ENCODE measurements at regions not wholly inside any gene's neighbourhood (a gene's known extent, or its start where the extent isn't known, plus 50 kb on each side); places are given as distances from the start of the nearest gene placed in this dataset.

DNA sequence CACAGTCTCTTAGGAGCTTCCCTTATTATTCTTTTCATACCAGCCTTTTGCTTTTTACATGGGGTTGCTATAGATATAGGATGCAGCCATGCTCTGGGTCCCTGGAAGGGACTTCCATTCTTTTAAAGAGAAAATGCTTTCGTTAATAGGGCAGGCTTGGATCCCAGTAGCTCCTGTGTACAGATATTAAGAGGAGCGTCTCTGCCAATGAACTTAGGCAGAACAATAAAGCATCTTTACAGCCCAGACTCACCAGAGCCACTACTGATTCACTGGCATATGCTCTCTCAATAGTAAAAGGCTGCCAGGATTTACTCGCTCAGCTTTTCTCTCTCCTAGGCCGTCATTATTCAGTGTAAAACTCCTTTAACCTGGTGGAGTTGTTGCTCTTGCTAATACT is 1385.4 kb upstream of the PIK3C3 start:
- intact Hi-C loops (cut with micrococcal nuclease), result no loop called here
- no peak overlapping the region for H3K4me3 Mint-ChIP-seq

DNA sequence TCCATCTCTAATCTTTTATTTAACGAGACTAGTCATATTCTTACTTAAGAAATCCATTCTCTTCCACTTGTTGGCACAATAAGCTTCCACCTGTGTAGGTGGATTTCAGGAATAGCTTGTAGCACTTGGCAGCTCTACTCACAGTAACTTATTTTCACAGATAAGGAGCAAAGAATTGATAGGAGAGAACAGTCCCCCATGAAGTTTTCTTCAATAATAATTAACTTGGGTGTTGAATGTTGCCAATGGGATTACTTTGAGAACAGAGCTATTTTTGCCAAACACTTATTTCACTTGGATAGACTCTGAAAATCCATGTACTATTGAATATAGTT is 1388.6 kb upstream of the PIK3C3 start:
- intact Hi-C loops (cut with micrococcal nuclease), result no loop called here
- no peak overlapping the region for H3K4me3 Mint-ChIP-seq
- H3K9me3 Mint-ChIP-seq, result peaks cover 4% of the 10 kb centered on the region
- no peaks in the 10 kb centered on the region for H3K36me3 Mint-ChIP-seq (ENCODE audit: low read depth)
- no peak for DNase-seq (ENCODE audit: low spot score)
- no peaks in the 10 kb centered on the region for H3K4me1 Mint-ChIP-seq (ENCODE audit: low read depth)
- H3K27ac Mint-ChIP-seq, result no peak overlapping the region
- H3K27me3 Mint-ChIP-seq (ENCODE audit: insufficient read depth), result no peaks in the 10 kb centered on the region

More for the DNA sequence above, 1385.4 kb upstream of the PIK3C3 start:
- Mint-ChIP-seq H3K27me3 (ENCODE audit: insufficient read depth) (no peaks in the 10 kb centered on the region), H3K36me3 (ENCODE audit: low read depth) (no peaks in the 10 kb centered on the region), H3K27ac (no peak overlapping the region), H3K9me3 (peaks cover 17% of the 10 kb centered on the region), H3K4me1 (ENCODE audit: low read depth) (no peaks in the 10 kb centered on the region)
- no peak for DNase-seq (ENCODE audit: low spot score)

DNA sequence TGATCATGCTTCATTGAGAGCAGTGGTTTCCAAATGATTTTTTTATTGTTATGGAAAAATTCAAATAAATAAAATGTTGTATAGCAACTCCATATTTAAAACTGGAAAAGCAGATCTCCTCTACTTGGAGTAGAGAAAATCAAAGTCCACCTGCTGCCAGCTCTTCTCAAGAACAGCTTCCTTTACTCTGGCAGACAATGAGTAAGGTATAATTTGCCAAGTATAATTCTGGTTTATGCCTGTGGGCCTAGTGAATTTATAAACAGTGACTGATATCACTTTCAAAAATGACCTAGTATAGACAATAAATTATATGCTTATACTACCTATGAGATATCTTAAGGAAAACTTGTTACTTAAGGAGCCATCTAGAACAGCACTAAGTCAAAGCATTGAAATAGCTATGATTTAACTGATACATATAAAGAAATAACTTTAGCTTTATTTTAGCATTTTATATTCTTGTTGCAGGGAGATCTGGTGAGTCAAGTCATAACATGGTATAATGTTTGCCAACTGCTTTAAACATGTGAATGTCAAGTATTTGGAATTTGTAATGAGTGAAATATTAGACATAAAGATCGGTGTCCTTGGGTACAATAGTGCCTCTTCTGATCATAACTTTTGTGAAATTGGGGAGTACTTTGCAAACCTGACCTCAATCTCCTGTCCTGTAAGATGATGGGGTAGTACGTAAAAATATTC is 1389.1 kb upstream of the PIK3C3 start:
- H3K27ac Mint-ChIP-seq, result no peak overlapping the region
- intact Hi-C loops (cut with micrococcal nuclease), result no loop called here
- H3K36me3 Mint-ChIP-seq (ENCODE audit: low read depth), result no peaks in the 10 kb centered on the region
- no peak for DNase-seq (ENCODE audit: low spot score)
- no peak overlapping the region for H3K4me3 Mint-ChIP-seq
- H3K27me3 Mint-ChIP-seq (ENCODE audit: insufficient read depth), result no peaks in the 10 kb centered on the region
- peaks cover 2% of the 10 kb centered on the region for H3K9me3 Mint-ChIP-seq
- no peaks in the 10 kb centered on the region for H3K4me1 Mint-ChIP-seq (ENCODE audit: low read depth)

DNA sequence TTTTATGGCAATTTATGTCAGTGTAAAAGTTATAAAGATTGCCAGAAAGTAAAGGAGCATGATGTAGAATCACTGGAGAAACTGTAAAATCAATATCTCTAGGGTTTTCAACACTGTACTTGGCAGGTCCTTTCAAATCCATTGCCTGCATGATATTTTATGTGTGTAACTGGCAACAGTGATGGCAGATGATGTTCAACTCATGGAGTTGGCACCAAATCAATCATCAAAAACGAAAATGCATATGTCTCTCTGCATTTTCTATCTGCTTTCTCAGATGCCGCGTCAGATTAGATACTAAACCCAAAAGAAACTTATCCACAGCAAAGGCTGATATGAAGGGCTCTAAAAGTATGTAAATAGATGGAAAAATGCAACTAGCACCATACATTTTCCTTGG is 1395.5 kb upstream of the PIK3C3 start:
- no peak overlapping the region for H3K27ac Mint-ChIP-seq
- intact Hi-C loops (cut with micrococcal nuclease), result no loop called here
- no peaks in the 10 kb centered on the region for H3K27me3 Mint-ChIP-seq (ENCODE audit: insufficient read depth)
- no peak for DNase-seq (ENCODE audit: low spot score)
- H3K36me3 Mint-ChIP-seq (ENCODE audit: low read depth), result no peaks in the 10 kb centered on the region
- peaks cover 3% of the 10 kb centered on the region for H3K9me3 Mint-ChIP-seq
- no peaks in the 10 kb centered on the region for H3K4me1 Mint-ChIP-seq (ENCODE audit: low read depth)
- no peak overlapping the region for H3K4me3 Mint-ChIP-seq

DNA sequence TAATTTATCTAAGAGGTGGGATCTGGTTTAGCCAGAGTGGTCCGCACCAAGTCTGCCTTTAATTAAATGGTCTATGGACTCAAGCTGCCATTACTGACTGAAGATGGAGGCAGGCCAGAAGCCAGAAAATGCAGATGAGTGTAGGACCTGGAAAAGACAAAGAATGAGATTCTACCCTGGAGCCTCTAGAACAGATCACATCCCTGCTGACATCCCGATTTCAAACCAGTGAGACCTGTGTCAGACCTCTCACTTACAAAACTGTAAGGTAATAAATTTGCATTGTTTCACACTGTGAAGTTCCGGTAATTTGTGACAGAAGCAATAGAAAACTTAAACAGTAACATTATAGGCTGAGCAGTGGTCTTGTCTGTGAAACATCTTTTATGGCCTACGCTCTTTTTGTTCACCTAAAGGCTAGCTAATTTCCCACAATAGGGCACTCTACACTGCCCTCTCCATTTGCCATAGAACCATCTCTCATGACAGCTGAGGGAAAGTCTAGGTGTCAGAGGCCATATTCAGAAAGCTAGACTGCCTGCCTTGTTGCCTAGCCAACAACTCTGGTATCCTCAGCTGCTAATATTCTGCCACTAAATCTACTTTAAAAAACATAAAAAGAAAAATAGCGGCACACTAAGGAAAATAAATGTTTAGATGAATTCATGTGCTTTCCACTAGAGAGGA is 1396.2 kb upstream of the PIK3C3 start:
- H3K9me3 Mint-ChIP-seq, result peaks cover 3% of the 10 kb centered on the region
- H3K4me3 Mint-ChIP-seq, result no peak overlapping the region
- no peaks in the 10 kb centered on the region for H3K36me3 Mint-ChIP-seq (ENCODE audit: low read depth)
- no peaks in the 10 kb centered on the region for H3K27me3 Mint-ChIP-seq (ENCODE audit: insufficient read depth)
- no peak for DNase-seq (ENCODE audit: low spot score)
- no peak overlapping the region for H3K27ac Mint-ChIP-seq
- H3K4me1 Mint-ChIP-seq (ENCODE audit: low read depth), result no peaks in the 10 kb centered on the region
- intact Hi-C loops (cut with micrococcal nuclease), result no loop called here

DNA sequence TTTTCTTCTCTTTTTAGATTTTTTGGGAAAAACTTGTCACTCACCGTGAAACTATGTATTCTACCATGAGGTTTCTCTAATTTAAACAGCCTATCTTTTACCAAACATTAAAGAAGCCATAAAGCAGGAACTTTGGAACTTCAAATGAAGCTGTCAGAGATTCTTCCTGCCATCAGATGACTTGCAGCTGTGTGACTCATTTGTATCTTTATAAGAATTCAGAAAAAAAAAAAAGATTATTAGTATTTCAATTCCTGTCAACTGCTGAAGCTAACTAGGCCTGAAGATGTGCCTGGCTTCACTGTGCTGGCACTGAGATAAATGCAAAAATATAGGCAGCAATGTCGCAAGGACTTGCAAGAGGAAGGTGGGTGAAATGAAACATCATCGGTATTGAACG is 1399.1 kb upstream of the PIK3C3 start:
- Mint-ChIP-seq H3K27ac (no peak overlapping the region), H3K4me3 (no peak overlapping the region), H3K4me1 (ENCODE audit: low read depth) (no peaks in the 10 kb centered on the region), H3K27me3 (ENCODE audit: insufficient read depth) (no peaks in the 10 kb centered on the region), H3K9me3 (peaks cover 11% of the 10 kb centered on the region), H3K36me3 (ENCODE audit: low read depth) (no peaks in the 10 kb centered on the region)
- intact Hi-C loops (cut with micrococcal nuclease), result no loop called here
- no peak for DNase-seq (ENCODE audit: low spot score)

DNA sequence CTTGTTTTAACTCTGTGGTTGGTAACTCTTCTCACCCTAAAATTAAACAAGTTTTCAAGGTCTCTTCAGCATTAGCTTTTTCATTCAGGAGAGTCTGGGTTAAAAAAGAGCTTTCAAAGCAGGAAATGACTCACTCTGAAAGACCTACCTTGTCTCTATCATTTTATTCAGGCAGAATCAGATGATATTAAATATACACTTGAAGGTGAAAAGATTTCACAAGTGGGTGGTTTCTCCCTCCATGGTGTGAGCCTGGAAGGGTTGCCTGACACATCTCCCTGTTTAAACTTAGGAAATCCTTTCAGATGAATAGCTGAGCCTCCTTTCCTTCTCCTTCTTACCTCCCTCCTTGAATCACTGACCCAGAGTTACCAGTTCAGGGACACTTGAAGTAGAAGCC is 1402.0 kb upstream of the PIK3C3 start:
- no peaks in the 10 kb centered on the region for H3K4me1 Mint-ChIP-seq (ENCODE audit: low read depth)

DNA sequence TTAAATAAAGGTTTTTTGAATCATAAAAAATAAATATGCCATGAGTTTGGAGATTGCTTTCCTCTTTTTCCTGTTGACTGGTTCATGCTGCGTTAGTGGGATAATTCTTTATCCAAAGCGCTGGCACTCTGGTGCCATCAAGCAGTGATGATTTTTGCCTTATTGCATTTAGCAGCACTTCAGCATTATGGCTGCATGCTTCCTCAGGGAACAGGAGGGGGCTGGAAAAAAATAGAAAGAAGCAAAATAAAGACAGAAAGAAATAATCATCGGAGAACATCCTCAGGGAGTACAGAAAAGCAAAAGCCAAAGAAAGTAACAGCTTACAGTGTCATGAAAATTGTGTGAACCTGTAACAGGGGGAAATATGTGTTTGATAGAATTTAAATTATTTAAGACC is 1408.2 kb upstream of the PIK3C3 start:
- H3K4me3 Mint-ChIP-seq, result no peak overlapping the region
- peaks cover 17% of the 10 kb centered on the region for H3K9me3 Mint-ChIP-seq
- no peaks in the 10 kb centered on the region for H3K27me3 Mint-ChIP-seq (ENCODE audit: insufficient read depth)
- no peaks in the 10 kb centered on the region for H3K4me1 Mint-ChIP-seq (ENCODE audit: low read depth)
- DNase-seq (ENCODE audit: low spot score), result no peak
- no peaks in the 10 kb centered on the region for H3K36me3 Mint-ChIP-seq (ENCODE audit: low read depth)
- H3K27ac Mint-ChIP-seq, result no peak overlapping the region
- intact Hi-C loops (cut with micrococcal nuclease), result no loop called here

More for the DNA sequence above, 1402.0 kb upstream of the PIK3C3 start:
- Mint-ChIP-seq H3K27me3 (ENCODE audit: insufficient read depth) (no peaks in the 10 kb centered on the region), H3K36me3 (ENCODE audit: low read depth) (no peaks in the 10 kb centered on the region), H3K4me3 (no peak overlapping the region), H3K27ac (no peak overlapping the region), H3K9me3 (peaks cover 17% of the 10 kb centered on the region)
- intact Hi-C loops (cut with micrococcal nuclease), result no loop called here
- no peak for DNase-seq (ENCODE audit: low spot score)

DNA sequence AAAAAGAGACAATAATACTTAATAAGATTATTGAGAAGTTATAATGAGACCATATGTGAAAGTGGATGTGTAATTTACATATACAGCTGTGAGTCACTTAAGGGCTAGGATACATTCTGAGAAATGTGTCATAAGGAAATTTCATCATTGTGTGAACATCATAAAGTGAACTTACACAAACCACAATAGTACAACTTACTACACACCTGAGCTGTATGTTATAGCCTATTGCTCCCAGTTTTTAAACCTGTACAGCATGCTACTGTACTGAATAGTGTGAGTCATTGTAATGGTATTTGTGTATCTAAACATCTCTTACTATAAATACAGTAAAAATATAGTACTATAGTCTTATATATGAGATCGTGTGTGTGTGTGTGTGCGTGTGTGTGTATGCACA is 1420.3 kb upstream of the PIK3C3 start:
- Mint-ChIP-seq H3K27ac (no peak overlapping the region), H3K9me3 (peaks cover 5% of the 10 kb centered on the region), H3K27me3 (ENCODE audit: insufficient read depth) (no peaks in the 10 kb centered on the region), H3K4me1 (ENCODE audit: low read depth) (no peaks in the 10 kb centered on the region), H3K36me3 (ENCODE audit: low read depth) (no peaks in the 10 kb centered on the region), H3K4me3 (no peak overlapping the region)
- intact Hi-C loops (cut with micrococcal nuclease), result no loop called here
- DNase-seq (ENCODE audit: low spot score), result no peak

DNA sequence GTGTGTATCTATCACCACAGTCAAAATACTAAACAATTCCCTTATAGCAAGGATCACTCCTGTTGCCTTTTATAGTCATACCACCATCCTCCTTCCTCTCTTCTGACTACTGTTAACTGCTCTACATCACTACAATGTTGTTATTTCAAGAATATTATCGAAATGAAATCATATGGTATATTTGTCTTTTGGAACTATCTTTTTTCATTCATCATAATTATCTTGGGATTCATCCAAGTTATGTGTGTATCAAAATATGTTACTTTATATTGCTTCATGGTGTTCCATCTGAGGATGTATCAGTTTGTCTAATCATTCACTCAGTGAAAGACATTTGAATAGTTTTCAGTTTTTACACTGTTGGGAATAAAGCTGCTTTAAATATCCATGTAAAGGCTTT is 1423.0 kb upstream of the PIK3C3 start:
- Mint-ChIP-seq H3K36me3 (ENCODE audit: low read depth) (no peaks in the 10 kb centered on the region), H3K27me3 (ENCODE audit: insufficient read depth) (no peaks in the 10 kb centered on the region), H3K27ac (no peak overlapping the region), H3K9me3 (peaks cover 5% of the 10 kb centered on the region), H3K4me3 (no peak overlapping the region), H3K4me1 (ENCODE audit: low read depth) (no peaks in the 10 kb centered on the region)
- intact Hi-C loops (cut with micrococcal nuclease), result no loop called here
- no peak for DNase-seq (ENCODE audit: low spot score)

DNA sequence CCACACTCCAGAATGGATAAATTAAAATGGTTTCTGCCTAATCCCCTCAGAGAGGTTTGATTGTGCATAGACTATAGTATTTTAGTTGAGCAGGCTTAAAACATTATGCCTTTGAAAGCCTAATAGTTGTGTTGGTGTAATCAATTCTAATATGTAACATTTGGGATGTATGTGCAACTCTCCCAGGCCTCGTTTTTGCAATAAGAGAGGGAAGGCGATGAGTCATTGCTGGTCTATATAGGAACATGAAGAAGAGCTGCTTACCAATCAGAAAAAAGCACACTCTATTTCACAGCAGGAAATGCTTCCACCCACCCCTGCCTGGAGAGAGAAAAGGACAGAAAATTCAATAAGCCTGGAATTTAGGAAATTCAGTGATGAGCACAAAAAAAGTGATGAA is 1424.0 kb upstream of the PIK3C3 start:
- intact Hi-C loops (cut with micrococcal nuclease), result no loop called here
- no peaks in the 10 kb centered on the region for H3K4me1 Mint-ChIP-seq (ENCODE audit: low read depth)
- no peaks in the 10 kb centered on the region for H3K27me3 Mint-ChIP-seq (ENCODE audit: insufficient read depth)
- no peaks in the 10 kb centered on the region for H3K36me3 Mint-ChIP-seq (ENCODE audit: low read depth)
- no peak for DNase-seq (ENCODE audit: low spot score)
- H3K4me3 Mint-ChIP-seq, result no peak overlapping the region
- H3K9me3 Mint-ChIP-seq, result peaks cover 5% of the 10 kb centered on the region
- no peak overlapping the region for H3K27ac Mint-ChIP-seq

DNA sequence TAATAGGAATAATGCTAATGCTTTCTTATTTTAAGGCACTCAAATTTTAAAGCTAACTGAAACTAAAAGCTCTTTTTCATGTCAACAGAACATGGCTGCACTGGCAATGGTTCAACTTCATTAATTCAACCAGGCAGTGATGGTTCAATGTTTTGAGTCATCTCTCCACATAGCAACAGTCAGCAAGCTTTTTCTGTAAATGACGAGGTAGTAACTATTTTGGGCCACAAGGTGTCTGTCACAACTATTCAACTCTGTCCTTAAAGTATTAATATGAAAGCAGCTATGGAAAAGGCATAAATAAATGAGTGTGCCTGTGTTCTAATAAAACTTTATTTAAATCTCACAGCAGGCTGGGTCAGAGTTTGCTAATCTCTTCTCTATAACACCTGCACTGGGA is 1425.6 kb upstream of the PIK3C3 start:
- H3K4me3 Mint-ChIP-seq, result no peak overlapping the region
- no peaks in the 10 kb centered on the region for H3K27me3 Mint-ChIP-seq (ENCODE audit: insufficient read depth)
- no peaks in the 10 kb centered on the region for H3K4me1 Mint-ChIP-seq (ENCODE audit: low read depth)
- H3K9me3 Mint-ChIP-seq, result no peaks in the 10 kb centered on the region
- no peak overlapping the region for H3K27ac Mint-ChIP-seq
- H3K36me3 Mint-ChIP-seq (ENCODE audit: low read depth), result no peaks in the 10 kb centered on the region
- intact Hi-C loops (cut with micrococcal nuclease), result no loop called here
- DNase-seq (ENCODE audit: low spot score), result no peak

DNA sequence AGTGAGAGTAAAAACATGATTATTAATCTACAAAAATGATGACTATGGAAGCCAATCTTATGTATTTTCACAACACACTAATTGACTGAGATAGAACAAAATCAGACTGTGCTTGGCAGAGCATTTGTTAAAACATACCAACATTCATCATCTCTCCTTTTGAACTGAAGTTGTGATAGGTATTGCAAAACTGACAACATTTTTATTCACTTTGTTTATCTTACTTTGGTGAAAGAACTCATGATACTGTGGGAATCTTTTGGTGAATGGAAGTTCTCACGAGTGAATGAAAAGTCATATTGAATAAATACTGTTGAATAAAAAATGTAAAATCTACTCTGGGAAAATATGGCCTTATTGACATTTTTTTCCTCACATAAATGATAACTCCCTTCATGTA is 1430.2 kb upstream of the PIK3C3 start:
- no peak overlapping the region for H3K27ac Mint-ChIP-seq
- no peak for DNase-seq (ENCODE audit: low spot score)
- H3K36me3 Mint-ChIP-seq (ENCODE audit: low read depth), result no peaks in the 10 kb centered on the region
- H3K9me3 Mint-ChIP-seq, result no peaks in the 10 kb centered on the region
- intact Hi-C loops (cut with micrococcal nuclease), result no loop called here
- no peaks in the 10 kb centered on the region for H3K4me1 Mint-ChIP-seq (ENCODE audit: low read depth)
- no peak overlapping the region for H3K4me3 Mint-ChIP-seq
- H3K27me3 Mint-ChIP-seq (ENCODE audit: insufficient read depth), result no peaks in the 10 kb centered on the region

DNA sequence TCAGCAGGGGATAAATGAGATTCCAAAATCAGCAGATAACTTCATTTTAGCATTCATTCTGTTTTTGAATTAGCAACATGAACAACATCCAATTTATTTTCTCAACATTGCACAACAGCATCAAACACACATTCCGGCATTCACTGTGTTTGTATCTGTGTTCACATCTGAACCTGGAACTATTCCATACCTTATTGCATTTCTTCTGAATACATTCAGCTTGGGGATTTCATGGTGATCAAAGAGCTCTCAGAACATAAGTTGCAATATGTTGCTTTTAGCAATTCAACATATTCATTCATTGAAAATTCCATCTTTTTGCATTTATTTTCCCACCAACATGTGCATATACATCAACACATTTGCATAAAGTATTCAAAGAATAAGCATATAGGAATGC is 1431.7 kb upstream of the PIK3C3 start:
- Mint-ChIP-seq H3K36me3 (ENCODE audit: low read depth) (no peaks in the 10 kb centered on the region), H3K9me3 (no peaks in the 10 kb centered on the region), H3K4me3 (no peak overlapping the region), H3K27ac (no peak overlapping the region), H3K27me3 (ENCODE audit: insufficient read depth) (no peaks in the 10 kb centered on the region), H3K4me1 (ENCODE audit: low read depth) (no peaks in the 10 kb centered on the region)
- intact Hi-C loops (cut with micrococcal nuclease), result no loop called here
- DNase-seq (ENCODE audit: low spot score), result no peak

Data from activated T-helper 1 cell treated with anti-CD3 and anti-CD28 coated beads, Interleukin-12 subunit alpha, Interleukin-12 subunit beta, Interleukin-2, Interleukin-4 antibody, amounts not matched to agents 30 ng/mL and 10 ng/mL and 1 ng/mL, durations not matched to agents 14 hours and 24 hours and 36 hours (primary cell).